ENCODE measurements at regions not wholly inside any gene's neighbourhood (a gene's known extent, or its start where the extent isn't known, plus 50 kb on each side); places are given as distances from the start of the nearest gene placed in this dataset.
"Not testable (repeated sequence)": the region's sequence is repeated elsewhere in the genome, so short reads cannot be mapped to it uniquely, and the experiment has no call there.

DNA sequence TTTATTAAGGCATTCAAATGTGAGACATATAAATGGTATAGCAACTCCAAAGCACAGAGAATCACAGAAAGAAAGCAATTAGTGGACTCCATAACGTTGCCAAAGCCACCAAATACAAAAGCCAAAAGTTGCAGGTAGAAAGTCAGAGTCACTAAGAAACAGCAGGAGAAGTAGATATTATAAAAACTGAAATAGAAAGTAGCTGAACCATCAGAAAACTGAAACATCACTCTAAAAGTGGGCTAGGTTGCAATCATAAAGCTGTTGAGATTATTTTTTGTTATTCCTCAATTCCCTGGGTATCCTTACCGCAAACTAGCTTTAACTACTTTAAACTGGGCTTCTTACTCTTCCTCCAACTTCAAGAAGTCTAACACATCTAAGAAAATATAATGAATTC, 108.1 kb upstream of the ARRDC3 start:
- Histone ChIP-seq H3K27me3 (no peaks in the 10 kb centered on the region), H3K4me1 (ENCODE audit: insufficient read depth) (no peaks in the 10 kb centered on the region), H3K9me3 (no peaks in the 10 kb centered on the region), H3K4me3 (no peak overlapping the region), H3K36me3 (no peaks in the 10 kb centered on the region), H3K27ac (no peak overlapping the region)
- no peak for DNase-seq
- 75 to 76% (median 76%) methylated on average over 2 of the region's 2 CpGs for WGBS, 3 donors
- intact Hi-C loops (cut with DNase I), result no loop called here
- TF ChIP-seq EP300 (IDR thresholded peaks at IDR 0.05) (no peak), POLR2A (IDR thresholded peaks at IDR 0.05) (no peak)
- TF ChIP-seq, protein P1, sequence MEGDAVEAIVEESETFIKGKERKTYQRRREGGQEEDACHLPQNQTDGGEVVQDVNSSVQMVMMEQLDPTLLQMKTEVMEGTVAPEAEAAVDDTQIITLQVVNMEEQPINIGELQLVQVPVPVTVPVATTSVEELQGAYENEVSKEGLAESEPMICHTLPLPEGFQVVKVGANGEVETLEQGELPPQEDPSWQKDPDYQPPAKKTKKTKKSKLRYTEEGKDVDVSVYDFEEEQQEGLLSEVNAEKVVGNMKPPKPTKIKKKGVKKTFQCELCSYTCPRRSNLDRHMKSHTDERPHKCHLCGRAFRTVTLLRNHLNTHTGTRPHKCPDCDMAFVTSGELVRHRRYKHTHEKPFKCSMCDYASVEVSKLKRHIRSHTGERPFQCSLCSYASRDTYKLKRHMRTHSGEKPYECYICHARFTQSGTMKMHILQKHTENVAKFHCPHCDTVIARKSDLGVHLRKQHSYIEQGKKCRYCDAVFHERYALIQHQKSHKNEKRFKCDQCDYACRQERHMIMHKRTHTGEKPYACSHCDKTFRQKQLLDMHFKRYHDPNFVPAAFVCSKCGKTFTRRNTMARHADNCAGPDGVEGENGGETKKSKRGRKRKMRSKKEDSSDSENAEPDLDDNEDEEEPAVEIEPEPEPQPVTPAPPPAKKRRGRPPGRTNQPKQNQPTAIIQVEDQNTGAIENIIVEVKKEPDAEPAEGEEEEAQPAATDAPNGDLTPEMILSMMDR (IDR thresholded peaks at IDR 0.05), result no peak

DNA sequence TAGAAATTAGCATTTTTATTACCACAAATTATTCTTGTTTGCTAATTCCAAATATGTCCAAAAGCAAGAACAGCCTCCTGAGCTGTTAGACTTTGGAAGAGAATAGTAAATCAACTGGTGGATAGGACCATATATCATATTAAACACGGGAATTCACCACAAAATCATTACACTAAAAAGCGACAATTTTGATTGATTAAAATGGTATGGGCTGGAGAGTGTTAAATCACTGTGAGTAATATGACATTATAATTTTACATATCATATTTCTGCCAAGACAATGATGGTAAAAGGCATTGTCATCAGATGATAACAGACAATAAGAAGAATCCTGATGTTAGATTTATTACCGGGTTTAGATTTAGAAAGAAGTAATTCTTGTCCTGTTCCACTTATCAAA, 107.2 kb upstream of the ARRDC3 start:
- H3K27ac ChIP-seq, result no peak overlapping the region

DNA sequence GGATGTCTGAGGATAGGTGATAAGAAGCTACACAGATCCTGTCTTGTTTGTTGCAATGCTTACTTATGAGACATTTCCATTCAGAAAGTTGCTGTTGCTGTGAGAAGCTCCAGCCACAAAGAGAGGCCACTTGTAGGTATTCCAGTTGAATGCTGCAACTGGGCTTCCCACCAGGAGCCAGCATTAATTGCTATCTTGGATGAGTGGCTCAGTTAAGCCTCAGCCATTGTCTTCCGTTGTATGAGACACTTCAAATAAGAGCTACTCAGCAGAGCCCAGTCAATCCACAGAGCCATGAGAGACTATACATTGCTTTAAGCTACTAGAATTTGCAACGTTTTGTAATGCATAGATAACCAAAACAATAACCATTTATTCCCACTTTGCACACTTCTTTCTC, 104.3 kb upstream of the ARRDC3 start:
- TF ChIP-seq EP300 (IDR thresholded peaks at IDR 0.05), result no peak
- TF ChIP-seq POLR2A (IDR thresholded peaks at IDR 0.05), result no peak
- TF ChIP-seq, protein P1 (IDR thresholded peaks at IDR 0.05), result no peak

More for the DNA sequence above, 107.2 kb upstream of the ARRDC3 start:
- intact Hi-C loops (cut with DNase I), result no loop called here
- Histone ChIP-seq H3K4me3 (no peak overlapping the region), H3K4me1 (ENCODE audit: insufficient read depth) (no peaks in the 10 kb centered on the region), H3K36me3 (no peaks in the 10 kb centered on the region), H3K27me3 (no peaks in the 10 kb centered on the region), H3K9me3 (no peaks in the 10 kb centered on the region)
- 81 to 84% (median 83%) methylated on average over 3 of the region's 3 CpGs for WGBS, 3 donors
- TF ChIP-seq EP300 (IDR thresholded peaks at IDR 0.05), result no peak
- TF ChIP-seq, protein P1 (IDR thresholded peaks at IDR 0.05), result no peak
- no peak for TF ChIP-seq POLR2A (IDR thresholded peaks at IDR 0.05)
- DNase-seq, result no peak

DNA sequence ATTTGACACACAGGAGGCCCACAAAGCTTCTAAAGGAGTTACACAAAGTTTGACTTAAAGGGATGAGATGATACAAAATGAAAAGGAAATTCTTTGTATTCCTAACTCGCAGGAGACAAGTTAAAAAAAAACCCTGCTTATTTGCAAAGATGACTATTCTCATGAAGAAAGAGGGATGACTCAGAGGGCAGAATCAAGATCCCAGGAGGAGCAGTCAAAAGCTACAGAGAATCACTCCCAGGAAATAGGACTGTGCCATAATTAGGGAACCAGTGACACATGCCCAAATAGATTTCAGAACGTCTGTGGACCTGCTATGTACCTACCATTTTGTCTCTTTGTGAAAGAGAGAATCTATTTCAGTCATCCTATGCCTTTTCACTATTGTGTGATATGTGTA, 103.5 kb upstream of the ARRDC3 start:
- TF ChIP-seq, protein P1 (IDR thresholded peaks at IDR 0.05), result no peak
- TF ChIP-seq POLR2A (IDR thresholded peaks at IDR 0.05), result no peak
- intact Hi-C loops (cut with DNase I), result no loop called here
- Histone ChIP-seq H3K9me3 (no peaks in the 10 kb centered on the region), H3K4me1 (ENCODE audit: insufficient read depth) (no peaks in the 10 kb centered on the region), H3K4me3 (no peak overlapping the region), H3K27ac (no peak overlapping the region), H3K36me3 (no peaks in the 10 kb centered on the region), H3K27me3 (no peaks in the 10 kb centered on the region)
- DNase-seq, result no peak
- WGBS, 3 donors, result 66 to 73% (median 68%) methylated on average over 2 of the region's 2 CpGs

More for the DNA sequence above, 104.3 kb upstream of the ARRDC3 start:
- H3K36me3 ChIP-seq, result no peaks in the 10 kb centered on the region
- WGBS, 3 donors, result 71 to 79% (median 76%) methylated on average over 2 of the region's 2 CpGs
- no peaks in the 10 kb centered on the region for H3K27me3 ChIP-seq
- H3K9me3 ChIP-seq, result no peaks in the 10 kb centered on the region
- intact Hi-C loops (cut with DNase I), result no loop called here
- no peak overlapping the region for H3K27ac ChIP-seq
- H3K4me1 ChIP-seq (ENCODE audit: insufficient read depth), result no peaks in the 10 kb centered on the region
- no peak overlapping the region for H3K4me3 ChIP-seq
- no peak for DNase-seq

DNA sequence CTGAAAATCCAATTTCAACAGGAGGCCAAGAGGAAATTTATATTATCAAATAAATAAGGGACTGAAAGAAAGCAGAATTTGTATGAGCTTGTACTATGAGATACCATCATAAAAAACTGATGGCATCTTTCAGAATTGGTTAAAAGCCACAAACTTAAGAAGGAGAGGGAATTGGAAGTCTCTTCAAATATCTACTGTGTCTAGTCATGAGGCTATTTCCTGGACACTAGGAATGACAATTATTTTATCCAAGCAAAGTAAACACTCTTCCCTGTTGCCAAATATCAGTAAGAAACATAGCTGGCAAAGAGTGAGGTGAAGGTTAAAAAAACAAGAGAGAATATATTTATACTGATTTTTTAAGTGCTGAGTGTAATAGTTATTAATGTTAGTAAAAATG, 101.5 kb upstream of the ARRDC3 start:
- H3K4me1 ChIP-seq (ENCODE audit: insufficient read depth), result no peaks in the 10 kb centered on the region
- no peaks in the 10 kb centered on the region for H3K27me3 ChIP-seq
- TF ChIP-seq, protein P1 (IDR thresholded peaks at IDR 0.05), result no peak
- TF ChIP-seq POLR2A (IDR thresholded peaks at IDR 0.05) (no peak), EP300 (IDR thresholded peaks at IDR 0.05) (no peak)
- H3K9me3 ChIP-seq, result no peaks in the 10 kb centered on the region
- no peaks in the 10 kb centered on the region for H3K36me3 ChIP-seq
- H3K4me3 ChIP-seq, result no peak overlapping the region
- no peak overlapping the region for H3K27ac ChIP-seq
- intact Hi-C loops (cut with DNase I), result no loop called here
- no peak for DNase-seq

DNA sequence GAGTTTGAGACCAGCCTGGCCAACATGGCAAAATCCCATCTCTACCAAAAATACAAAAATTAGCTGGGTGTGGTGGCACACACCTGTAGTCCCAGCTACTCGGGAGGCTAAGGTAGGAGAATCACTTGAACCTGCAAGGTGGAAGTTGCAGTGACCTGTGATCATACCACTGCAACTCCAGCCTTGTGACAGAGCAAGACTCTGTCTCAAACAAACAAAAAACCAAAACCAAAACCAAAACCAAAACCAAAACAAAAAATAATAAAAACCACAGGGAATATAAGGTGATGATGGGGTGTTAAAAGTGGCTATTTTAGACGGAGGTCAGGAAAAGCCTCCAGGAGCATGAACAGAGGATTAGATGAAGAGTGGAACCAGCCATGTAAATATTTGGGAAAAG, 96.3 kb upstream of the ARRDC3 start:
- intact Hi-C loops (cut with DNase I); H3K27me3 ChIP-seq; DNase-seq; H3K4me3 ChIP-seq; H3K27ac ChIP-seq; H3K4me1 ChIP-seq (ENCODE audit: insufficient read depth); H3K9me3 ChIP-seq; H3K36me3 ChIP-seq: not testable (repeated sequence)
- WGBS, 3 donors, result 71 to 86% (median 74%) methylated on average over 2 of the region's 2 CpGs
